HTR-8/SVneo (cell line): ENCODE measurements at regions not wholly inside any gene's neighbourhood (a gene's known extent, or its start where the extent isn't known, plus 50 kb on each side); places are given as distances from the start of the nearest gene placed in this dataset.
"Not testable (repeated sequence)": the region's sequence is repeated elsewhere in the genome, so short reads cannot be mapped to it uniquely, and the experiment has no call there.

Experiments
- DNase-seq: peaks from one replicate; pipeline ENCODE4 v3.0.0; 2011; ENCODE audit warnings: low spot score, mixed read lengths; ENCODE audit not compliant: insufficient read length
- FAIRE-seq: peaks from 2 replicates; lab custom pipeline; 2011; peaks lifted over from hg19 to GRCh38; lab: Jason Lieb, UNC

GRCh38 chr7:145817687-145818086 is 298.9 kb upstream of the CNTNAP2 start:
- FAIRE-seq (no peak), DNase-seq (no peak)

GRCh38 chr7:145812218-145812617 is 304.4 kb upstream of the CNTNAP2 start:
- FAIRE-seq (no peak), DNase-seq (no peak)

- FAIRE-seq, DNase-seq: not testable (repeated sequence)
Measured at GRCh38 chr7:145805496-145805895, 311.1 kb upstream of the CNTNAP2 start.

- no peak for DNase-seq
- no peak for FAIRE-seq
Measured at GRCh38 chr7:145797507-145797906, 319.1 kb upstream of the CNTNAP2 start.

- DNase-seq (no peak), FAIRE-seq (no peak)
Measured at GRCh38 chr7:145795132-145795531, 321.5 kb upstream of the CNTNAP2 start.

- FAIRE-seq (no peak), DNase-seq (no peak)
Measured at GRCh38 chr7:145784809-145785780, 331.5 kb upstream of the CNTNAP2 start.

- FAIRE-seq, DNase-seq: not testable (repeated sequence)
Measured at GRCh38 chr7:145781388-145781787, 335.2 kb upstream of the CNTNAP2 start.

- DNase-seq (no peak), FAIRE-seq (no peak)
Measured at GRCh38 chr7:145779140-145779539, 337.5 kb upstream of the CNTNAP2 start.

- FAIRE-seq (no peak), DNase-seq (no peak)
Measured at GRCh38 chr7:145774777-145775176, 341.8 kb upstream of the CNTNAP2 start.

GRCh38 chr7:145753004-145753403 is 363.6 kb upstream of the CNTNAP2 start:
- DNase-seq = no peak
- FAIRE-seq = no peak

- DNase-seq = no peak
- no peak for FAIRE-seq
Measured at GRCh38 chr7:145737617-145738016, 379.0 kb upstream of the CNTNAP2 start.

- FAIRE-seq (no peak), DNase-seq (no peak)
Measured at GRCh38 chr7:145735061-145735460, 381.5 kb upstream of the CNTNAP2 start.

- DNase-seq = no peak
- FAIRE-seq = no peak
Measured at GRCh38 chr7:145732521-145732920, 384.1 kb upstream of the CNTNAP2 start.

- FAIRE-seq (no peak), DNase-seq (no peak)
Measured at GRCh38 chr7:145729691-145730090, 386.9 kb upstream of the CNTNAP2 start.

- DNase-seq = no peak
- no peak for FAIRE-seq
Measured at GRCh38 chr7:145718129-145718528, 398.5 kb upstream of the CNTNAP2 start.

GRCh38 chr7:145700488-145700887 is 416.1 kb upstream of the CNTNAP2 start:
- FAIRE-seq = no peak
- DNase-seq = no peak

GRCh38 chr7:145698526-145699262 is 417.9 kb upstream of the CNTNAP2 start:
- no peak for FAIRE-seq
- no peak for DNase-seq

GRCh38 chr7:145697412-145698107 is 419.0 kb upstream of the CNTNAP2 start:
- DNase-seq, FAIRE-seq: not testable (repeated sequence)

GRCh38 chr7:145696071-145696470 is 420.5 kb upstream of the CNTNAP2 start:
- FAIRE-seq = no peak
- DNase-seq = no peak

- DNase-seq (no peak), FAIRE-seq (no peak)
Measured at GRCh38 chr7:145692237-145692950, 424.2 kb upstream of the CNTNAP2 start.
